ENCODE measurements at regions not wholly inside any gene's neighbourhood (a gene's known extent, or its start where the extent isn't known, plus 50 kb on each side); places are given as distances from the start of the nearest gene placed in this dataset.
"Not testable (repeated sequence)": the region's sequence is repeated elsewhere in the genome, so short reads cannot be mapped to it uniquely, and the experiment has no call there.

GRCh38 chr1:230475856-230476621 is 49.9 kb upstream of the PGBD5 start:
- not testable (repeated sequence) for DNase-seq
